IMR-90 (cell line): ENCODE measurements at regions not wholly inside any gene's neighbourhood (a gene's known extent, or its start where the extent isn't known, plus 50 kb on each side); places are given as distances from the start of the nearest gene placed in this dataset.

Experiments
- ATAC-seq: fragments of 200-7000 bp; cut with Tn5 transposase; 2 replicates; pipeline ENCODE4 v1.9.1; 2020; ENCODE audit warnings: low read depth, mild to moderate bottlenecking, moderate library complexity
- BruUV-seq: library from RNA; stranded (reverse); fragments of 400-500 nt; replicated peaks from 2 replicates; lab custom pipeline; 2021; lab: Mats Ljungman, UMichigan
- CTCF ChIA-PET: fragments of 300-600 bp; formaldehyde crosslinking; extraction: SDS; loops from one replicate; lab custom pipeline; 2021; ENCODE audit warnings: antibody characterized with exemption; lab: Yijun Ruan, JAX
- POLR2A ChIA-PET: fragments of 300-600 bp; sonication (Branson Sonifier 250); formaldehyde crosslinking; loops from one replicate; lab custom pipeline; 2022; ENCODE audit warnings: antibody characterized with exemption; ENCODE audit not compliant: unreplicated experiment; lab: Charles Lee
- DNase-seq: peaks from one replicate; pipeline ENCODE4 v3.0.0; 2013
- H2AFZ ChIP-seq: replicated peaks from 2 replicates; pipeline ENCODE3; 2013; ENCODE audit warnings: low read length, mild to moderate bottlenecking; ENCODE audit not compliant: poor library complexity
- H2AK5ac ChIP-seq: 2 replicates; pipeline ENCODE4 v1.6.1; 2013; ENCODE audit warnings: low read depth, low read length, inconsistent platforms
- H2AK9ac ChIP-seq: replicated peaks from 2 replicates; pipeline ENCODE3; 2013; ENCODE audit warnings: mild to moderate bottlenecking, low read depth, low read length, moderate library complexity; ENCODE audit not compliant: poor library complexity
- H2BK120ac ChIP-seq: 2 replicates; pipeline ENCODE4 v1.6.1; 2013; ENCODE audit warnings: low read depth, low read length, inconsistent platforms
- H2BK15ac ChIP-seq: 3 replicates; pipeline ENCODE4 v1.6.1; 2013; ENCODE audit warnings: low read depth, low read length, inconsistent platforms
- H2BK20ac ChIP-seq: 2 replicates; pipeline ENCODE4 v1.6.1; 2013; ENCODE audit warnings: low read depth, mild to moderate bottlenecking, inconsistent platforms, low read length, moderate library complexity
- H2BK5ac ChIP-seq: 2 replicates; pipeline ENCODE4 v1.6.1; 2013; ENCODE audit warnings: mild to moderate bottlenecking, low read depth, low read length, inconsistent platforms; ENCODE audit not compliant: poor library complexity, severe bottlenecking
- H3K14ac ChIP-seq: replicated peaks from 2 replicates; pipeline ENCODE4 v1.6.1; 2013; ENCODE audit warnings: low read depth, low read length, inconsistent platforms
- H3K18ac ChIP-seq: 2 replicates; pipeline ENCODE4 v1.6.1; 2013; ENCODE audit warnings: low read depth, low read length, control low read depth
- H3K23ac ChIP-seq: 2 replicates; pipeline ENCODE4 v1.6.1; 2013; ENCODE audit warnings: low read depth, low read length, inconsistent platforms
- H3K27ac ChIP-seq: 2 replicates; pipeline ENCODE4 v1.5.1; 2013; ENCODE audit warnings: mild to moderate bottlenecking, control low read depth, low read length; ENCODE audit not compliant: insufficient read depth
- H3K27me3 ChIP-seq: 2 replicates; pipeline ENCODE4 v1.6.1; 2013; ENCODE audit warnings: low read length; ENCODE audit not compliant: control insufficient read depth, insufficient read depth
- H3K36me3 ChIP-seq: 2 replicates; pipeline ENCODE4 v1.6.1; 2013; ENCODE audit warnings: low read length, mixed read lengths; ENCODE audit not compliant: control insufficient read depth, insufficient read depth
- H3K4ac ChIP-seq: 2 replicates; pipeline ENCODE4 v1.6.1; 2013; ENCODE audit warnings: low read depth, low read length, inconsistent platforms
- H3K4me1 ChIP-seq: 2 replicates; pipeline ENCODE4 v1.6.1; 2013; ENCODE audit warnings: low read length, mixed read lengths; ENCODE audit not compliant: control insufficient read depth, insufficient read depth
- H3K4me2 ChIP-seq: 2 replicates; pipeline ENCODE4 v1.6.1; 2013; ENCODE audit warnings: low read depth, mild to moderate bottlenecking, control low read depth, low read length, moderate library complexity
- H3K4me3 ChIP-seq: 2 replicates; pipeline ENCODE4 v1.5.1; 2013; ENCODE audit warnings: low read depth, mild to moderate bottlenecking, control low read depth, low read length, moderate library complexity; ENCODE audit not compliant: insufficient read depth
- H3K56ac ChIP-seq: 2 replicates; pipeline ENCODE4 v1.6.1; 2013; ENCODE audit warnings: low read length, inconsistent platforms; ENCODE audit not compliant: insufficient read depth; ENCODE audit errors: extremely low read depth
- H3K79me1 ChIP-seq, 2 experiments: 2 replicates each; pipeline ENCODE4 v1.6.1; 2013; ENCODE audit warnings: low read length in 2 of 2, inconsistent platforms in 1 of 2, low read depth in 1 of 2
- H3K9ac ChIP-seq: 2 replicates; pipeline ENCODE4 v1.6.1; 2013; ENCODE audit warnings: low read depth, low read length, control low read depth
- H3K9me1 ChIP-seq: 2 replicates; pipeline ENCODE4 v1.6.1; 2013; ENCODE audit warnings: low read length, inconsistent platforms; ENCODE audit not compliant: insufficient read depth
- H3K9me3 ChIP-seq: 2 replicates; pipeline ENCODE4 v1.6.1; 2013; ENCODE audit warnings: low read length; ENCODE audit not compliant: control insufficient read depth, insufficient read depth
- H4K20me1 ChIP-seq: 2 replicates; pipeline ENCODE4 v1.6.1; 2013; ENCODE audit warnings: low read length, inconsistent platforms; ENCODE audit not compliant: insufficient read depth
- H4K5ac ChIP-seq: 2 replicates; pipeline ENCODE4 v1.6.1; 2013; ENCODE audit warnings: mild to moderate bottlenecking, low read depth, low read length, control low read depth
- H4K8ac ChIP-seq, 2 experiments: 2 replicates each; pipeline ENCODE4 v1.6.1; 2013; ENCODE audit warnings: low read depth in 2 of 2, low read length in 2 of 2, control low read depth in 1 of 2, inconsistent platforms in 1 of 2
- H4K91ac ChIP-seq: 2 replicates; pipeline ENCODE4 v1.6.1; 2013; ENCODE audit warnings: low read depth, low read length, inconsistent platforms; ENCODE audit not compliant: insufficient read depth
- BHLHE40 ChIP-seq: fragments of 150-350 bp; IDR thresholded peaks from 2 replicates; pipeline ENCODE4 v1.6.1; 2016; ENCODE audit warnings: mild to moderate bottlenecking, low read depth, low read length
- CTCF ChIP-seq: conservative IDR thresholded peaks from 2 replicates; pipeline ENCODE4 v1.5.1; 2012; ENCODE audit warnings: mild to moderate bottlenecking, low read depth, low read length, improper control_type of control experiment
- WGBS, 2 experiments: methylation state at CpG; one replicate each; pipeline versions ENCODE4 v1.1.5 to v1.1.7; 2013; ENCODE audit warnings: missing lambda C conversion rate in 2 of 2; ENCODE audit not compliant: insufficient read length in 1 of 2; ENCODE audit errors: extremely low coverage in 2 of 2; 5-methylcytosine and 5-hydroxymethylcytosine counted together
- dilution Hi-C: fragments of 300-500 bp; cut with HindIII; formaldehyde crosslinking; loops from one replicate; pipeline ENCODE4 v1.14.3; 2018; ENCODE audit warnings: low sequenced_read_pairs; ENCODE audit not compliant: unreplicated experiment
- in situ Hi-C: fragments of 300-500 bp; cut with MboI; formaldehyde crosslinking; loops from 3 replicates; pipeline ENCODE4 v1.14.3; 2019; ENCODE audit warnings: low sequenced_read_pairs, inconsistent platforms, mixed read lengths
- intact Hi-C: fragments of 100-400 bp; cut with micrococcal nuclease; formaldehyde crosslinking; loops from 2 replicates; pipeline ENCODE4 v1.10.0; 2022
- TF ChIP-seq, protein P1 (sequence below): fragments of 150-350 bp; IDR thresholded peaks from 2 replicates; pipeline ENCODE4 v1.6.1; 2017; ENCODE audit warnings: mild to moderate bottlenecking, antibody characterized with exemption, low read length, low read depth

GRCh38 chr2:160695402-160696086 is 201.9 kb upstream of the RBMS1 start:
- BruUV-seq = no TSS peak
- no peak for TF ChIP-seq CTCF
- peak; percentile 62 for TF ChIP-seq BHLHE40
- TF ChIP-seq, protein P1, sequence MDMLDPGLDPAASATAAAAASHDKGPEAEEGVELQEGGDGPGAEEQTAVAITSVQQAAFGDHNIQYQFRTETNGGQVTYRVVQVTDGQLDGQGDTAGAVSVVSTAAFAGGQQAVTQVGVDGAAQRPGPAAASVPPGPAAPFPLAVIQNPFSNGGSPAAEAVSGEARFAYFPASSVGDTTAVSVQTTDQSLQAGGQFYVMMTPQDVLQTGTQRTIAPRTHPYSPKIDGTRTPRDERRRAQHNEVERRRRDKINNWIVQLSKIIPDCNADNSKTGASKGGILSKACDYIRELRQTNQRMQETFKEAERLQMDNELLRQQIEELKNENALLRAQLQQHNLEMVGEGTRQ = peak; percentile 90
- Histone ChIP-seq H3K27me3 (no peaks in the 10 kb centered on the region), H2AFZ (peak overlapping the region; percentile 6), H3K9me3 (no peaks in the 10 kb centered on the region), H3K4me1 (peaks cover 9% of the 10 kb centered on the region), H3K4ac (peak overlapping the region; percentile 90), H3K36me3 (no peaks in the 10 kb centered on the region), H2BK15ac (peak overlapping the region; percentile 49; the same call in 1 of the 3 replicates), H3K79me1 (no peaks in the 10 kb centered on the region), H2AK5ac (peak overlapping the region; percentile 46; the same call in 1 of the 2 replicates), H2BK20ac (peak overlapping the region; percentile 89), H4K5ac (peak overlapping the region; percentile 91; the same call in 1 of the 2 replicates), H4K91ac (peak overlapping the region; percentile 65; the same call in 1 of the 2 replicates), H4K8ac (peak overlapping the region in 1 of 2 experiments; percentile 84; a peak in 2 of 4 replicates), H3K56ac (no peak overlapping the region), H3K9me1 (peaks cover 10% of the 10 kb centered on the region; the same call in 1 of the 2 replicates), H2AK9ac (peak overlapping the region; percentile 44), H3K23ac (peak overlapping the region; percentile 54; the same call in 1 of the 2 replicates), H3K4me2 (peak overlapping the region; percentile 61), H3K27ac (peak overlapping the region; percentile 10; the same call in 1 of the 2 replicates), H3K14ac (peak overlapping the region; percentile 68; the same call in 1 of the 2 replicates), H3K18ac (peak overlapping the region; percentile 93), H3K4me3 (no peak overlapping the region), H2BK5ac (peak overlapping the region; percentile 47), H3K9ac (no peak overlapping the region), H4K20me1 (no peaks in the 10 kb centered on the region), H2BK120ac (peak overlapping the region; percentile 85; the same call in 1 of the 2 replicates)
- DNase-seq (peak; percentile 73), ATAC-seq (peak; percentile 86)
- dilution Hi-C loops (no loop called here), intact Hi-C loops (no loop called here), in situ Hi-C loops (no loop called here)
- ChIA-PET POLR2A (no interaction called here), CTCF (interaction anchor here (0.5 to 1.2 kb wide), 2 partner anchors 43 to 212 kb away, joined by 3 to 8 read pairs; no protein-coding TSS in a partner anchor)
- WGBS, 2 experiments = 0% methylated on average over 1 of the region's 3 CpGs; no CpG with 5 or more reads in 1 of the 2 experiments
